ENCODE measurements at regions not wholly inside any gene's neighbourhood (a gene's known extent, or its start where the extent isn't known, plus 50 kb on each side); places are given as distances from the start of the nearest gene placed in this dataset.

DNA sequence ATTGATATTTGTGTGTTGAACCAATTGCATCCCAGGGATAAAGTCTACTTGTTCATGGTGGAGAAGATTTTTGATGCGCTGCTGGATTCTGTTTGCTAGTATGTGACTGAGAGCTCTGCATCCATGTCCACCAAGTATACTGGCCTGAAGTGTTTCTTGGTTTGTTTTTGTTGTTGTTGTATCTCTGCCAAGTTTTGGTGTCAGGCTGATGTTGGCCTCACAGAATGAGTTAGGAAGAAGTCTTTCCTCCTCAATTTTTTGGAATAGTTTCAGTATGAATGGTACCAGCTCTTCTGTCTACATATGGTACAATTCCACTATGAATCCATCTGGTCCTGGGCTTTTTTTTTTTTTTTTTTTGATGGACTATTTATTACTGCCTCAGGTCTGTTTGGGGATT lies 50.9 kb upstream of the OSTN start:
- no peaks in the 10 kb centered on the region for H3K27me3 ChIP-seq
- H3K4me3 ChIP-seq = no peak overlapping the region
- H3K4me1 ChIP-seq = no peaks in the 10 kb centered on the region
- WGBS, 2 donors = 93 to 100% methylated on average over 1 of the region's 1 CpG
- DNase-seq = no peak
- H3K9me3 ChIP-seq = no peaks in the 10 kb centered on the region
- H3K36me3 ChIP-seq = no peaks in the 10 kb centered on the region
- H3K27ac ChIP-seq = no peak overlapping the region
- TF ChIP-seq, protein P1, sequence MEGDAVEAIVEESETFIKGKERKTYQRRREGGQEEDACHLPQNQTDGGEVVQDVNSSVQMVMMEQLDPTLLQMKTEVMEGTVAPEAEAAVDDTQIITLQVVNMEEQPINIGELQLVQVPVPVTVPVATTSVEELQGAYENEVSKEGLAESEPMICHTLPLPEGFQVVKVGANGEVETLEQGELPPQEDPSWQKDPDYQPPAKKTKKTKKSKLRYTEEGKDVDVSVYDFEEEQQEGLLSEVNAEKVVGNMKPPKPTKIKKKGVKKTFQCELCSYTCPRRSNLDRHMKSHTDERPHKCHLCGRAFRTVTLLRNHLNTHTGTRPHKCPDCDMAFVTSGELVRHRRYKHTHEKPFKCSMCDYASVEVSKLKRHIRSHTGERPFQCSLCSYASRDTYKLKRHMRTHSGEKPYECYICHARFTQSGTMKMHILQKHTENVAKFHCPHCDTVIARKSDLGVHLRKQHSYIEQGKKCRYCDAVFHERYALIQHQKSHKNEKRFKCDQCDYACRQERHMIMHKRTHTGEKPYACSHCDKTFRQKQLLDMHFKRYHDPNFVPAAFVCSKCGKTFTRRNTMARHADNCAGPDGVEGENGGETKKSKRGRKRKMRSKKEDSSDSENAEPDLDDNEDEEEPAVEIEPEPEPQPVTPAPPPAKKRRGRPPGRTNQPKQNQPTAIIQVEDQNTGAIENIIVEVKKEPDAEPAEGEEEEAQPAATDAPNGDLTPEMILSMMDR (IDR thresholded peaks at IDR 0.05) = no peak
- TF ChIP-seq POLR2A (IDR thresholded peaks at IDR 0.05) = no peak
- intact Hi-C loops (cut with DNase I) = no loop called here

DNA sequence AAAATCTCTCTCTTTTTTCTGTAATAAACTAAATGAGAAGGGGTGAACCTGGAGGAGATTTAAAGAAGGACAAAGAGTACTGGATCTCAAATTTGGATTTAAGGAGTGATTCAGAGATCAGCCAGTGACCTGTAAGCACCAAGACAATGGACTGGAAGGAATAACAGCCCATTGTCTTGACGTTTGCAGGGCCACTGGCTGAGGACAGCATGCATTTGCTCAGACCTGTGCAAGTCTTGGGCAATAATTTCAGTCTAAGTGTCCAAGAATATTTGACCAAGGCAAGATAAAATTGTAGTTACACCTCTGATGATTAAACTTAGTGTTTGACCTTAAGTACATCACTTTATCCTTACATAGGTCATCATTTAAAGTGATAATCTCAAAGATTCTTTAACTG lies 55.8 kb upstream of the OSTN start:
- no peak overlapping the region for H3K27ac ChIP-seq
- H3K4me3 ChIP-seq = no peak overlapping the region
- WGBS, 2 donors = 40 to 45% methylated on average over 1 of the region's 1 CpG
- H3K4me1 ChIP-seq = no peaks in the 10 kb centered on the region
- intact Hi-C loops (cut with DNase I) = no loop called here
- H3K36me3 ChIP-seq = no peaks in the 10 kb centered on the region
- TF ChIP-seq, protein P1 (IDR thresholded peaks at IDR 0.05) = no peak
- TF ChIP-seq POLR2A (IDR thresholded peaks at IDR 0.05) = no peak
- no peaks in the 10 kb centered on the region for H3K27me3 ChIP-seq
- H3K9me3 ChIP-seq = no peaks in the 10 kb centered on the region
- DNase-seq = no peak

DNA sequence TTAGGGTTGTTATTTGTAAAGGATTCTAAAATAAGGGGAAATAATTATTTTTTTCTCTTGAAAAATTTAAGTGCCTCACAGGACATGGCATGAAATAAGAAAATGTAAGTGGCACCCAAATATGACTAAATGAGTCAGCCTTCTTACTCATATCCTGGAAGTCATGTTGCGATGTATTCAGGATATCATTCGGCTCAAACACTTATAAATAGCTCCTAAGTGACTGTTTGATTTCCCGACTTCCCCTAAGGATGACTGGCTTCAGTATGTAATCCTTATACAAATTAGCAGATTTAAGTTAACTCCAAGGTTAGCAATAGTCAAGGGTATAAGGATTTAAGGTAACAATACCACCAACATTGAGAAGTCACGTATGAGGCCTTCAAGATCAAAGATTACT lies 57.3 kb upstream of the OSTN start:
- no peaks in the 10 kb centered on the region for H3K9me3 ChIP-seq
- no peak overlapping the region for H3K4me3 ChIP-seq
- no peaks in the 10 kb centered on the region for H3K27me3 ChIP-seq
- no peaks in the 10 kb centered on the region for H3K4me1 ChIP-seq
- TF ChIP-seq POLR2A (IDR thresholded peaks at IDR 0.05) = no peak
- TF ChIP-seq, protein P1 (IDR thresholded peaks at IDR 0.05) = no peak
- 19 to 22% methylated on average over 4 of the region's 4 CpGs for WGBS, 2 donors
- no peak overlapping the region for H3K27ac ChIP-seq
- no peak for DNase-seq
- intact Hi-C loops (cut with DNase I) = no loop called here
- no peaks in the 10 kb centered on the region for H3K36me3 ChIP-seq

DNA sequence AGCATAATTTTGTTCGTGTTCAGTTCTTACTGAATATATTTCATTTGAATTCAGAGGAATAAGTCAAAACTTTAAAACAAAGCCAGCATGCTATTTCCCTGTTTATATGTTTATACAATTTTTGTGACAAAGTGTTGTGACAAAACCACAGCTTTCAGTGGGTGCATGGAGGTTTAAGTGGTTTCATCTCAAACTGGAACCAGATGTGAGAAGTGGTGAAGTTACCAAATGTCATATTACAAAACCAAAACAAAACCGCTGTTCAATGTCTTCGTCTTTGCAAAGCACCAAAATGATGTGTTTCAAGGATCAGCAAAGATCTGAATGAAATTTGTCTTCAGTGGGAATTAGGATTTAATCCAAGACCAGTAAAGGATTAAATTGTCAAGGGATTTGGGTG lies 59.3 kb upstream of the OSTN start:
- Histone ChIP-seq H3K27me3 (no peaks in the 10 kb centered on the region), H3K4me3 (no peak overlapping the region), H3K27ac (no peak overlapping the region), H3K9me3 (no peaks in the 10 kb centered on the region), H3K4me1 (no peaks in the 10 kb centered on the region), H3K36me3 (no peaks in the 10 kb centered on the region)
- WGBS, 2 donors = 61 to 64% methylated on average over 3 of the region's 3 CpGs
- DNase-seq = no peak
- intact Hi-C loops (cut with DNase I) = no loop called here
- TF ChIP-seq POLR2A (IDR thresholded peaks at IDR 0.05) = no peak
- TF ChIP-seq, protein P1 (IDR thresholded peaks at IDR 0.05) = no peak

DNA sequence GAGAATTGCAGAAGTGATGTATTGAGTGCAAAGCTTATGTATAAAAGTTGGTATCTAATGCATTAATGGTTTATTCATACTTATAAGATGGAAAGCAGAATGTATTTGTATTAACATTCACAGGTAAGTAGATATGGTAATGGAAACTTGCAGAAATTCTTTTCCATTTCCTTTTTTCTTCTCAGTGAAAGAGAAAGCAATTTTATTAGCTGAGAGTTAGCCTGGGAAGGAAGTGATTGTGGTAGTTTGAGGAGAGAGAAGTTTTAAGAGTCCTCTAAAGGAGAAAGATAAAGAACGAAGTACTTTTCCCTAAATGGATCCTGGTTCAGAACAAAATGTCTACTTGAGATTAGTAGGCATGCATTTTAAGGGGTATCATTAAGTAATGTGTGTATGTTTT lies 60.1 kb upstream of the OSTN start:
- H3K36me3 ChIP-seq = no peaks in the 10 kb centered on the region
- TF ChIP-seq, protein P1 (IDR thresholded peaks at IDR 0.05) = no peak
- no peak for TF ChIP-seq POLR2A (IDR thresholded peaks at IDR 0.05)
- H3K27me3 ChIP-seq = no peaks in the 10 kb centered on the region
- no peaks in the 10 kb centered on the region for H3K4me1 ChIP-seq
- intact Hi-C loops (cut with DNase I) = no loop called here
- H3K27ac ChIP-seq = no peak overlapping the region
- H3K9me3 ChIP-seq = no peaks in the 10 kb centered on the region
- DNase-seq = no peak
- H3K4me3 ChIP-seq = no peak overlapping the region
- 56 to 75% methylated on average over 1 of the region's 1 CpG for WGBS, 2 donors
